ENCODE measurements at regions not wholly inside any gene's neighbourhood (a gene's known extent, or its start where the extent isn't known, plus 50 kb on each side); places are given as distances from the start of the nearest gene placed in this dataset.

GRCh38 chr1:100622037-100622436 lies 84.1 kb downstream of the GPR88 start:
- TF ChIP-seq SUZ12 (IDR thresholded peaks at IDR 0.05; ENCODE audit: extremely low read depth, insufficient read depth, insufficient read length) (no peak), YY1 (IDR thresholded peaks at IDR 0.05; ENCODE audit: insufficient read depth, insufficient read length) (no peak)
